ENCODE measurements at regions not wholly inside any gene's neighbourhood (a gene's known extent, or its start where the extent isn't known, plus 50 kb on each side); places are given as distances from the start of the nearest gene placed in this dataset.

GRCh38 chr5:3058942-3059341 lies 307.5 kb upstream of the IRX2 start:
- no peak overlapping the region for H3K4me3 ChIP-seq (replicated peaks in 1 of 4; ENCODE audit: control extremely low read depth in 1 of 4, insufficient read depth in 1 of 4, low read depth in 3 of 4, low read length in 4 of 4)
- no peaks in the 10 kb centered on the region for H3K4me1 ChIP-seq (ENCODE audit: control insufficient read depth, extremely low read depth, insufficient read depth, low read length)
- H3K4me2 ChIP-seq (ENCODE audit: extremely low read depth, insufficient read depth, low read length) = no peak overlapping the region
- no peak overlapping the region for H3K9ac ChIP-seq (ENCODE audit: insufficient read depth, low read length)
- H4K20me1 ChIP-seq (ENCODE audit: control insufficient read depth, extremely low read depth, insufficient read depth, low read length) = no peaks in the 10 kb centered on the region
- no peak for TF ChIP-seq EZH2 (IDR thresholded peaks at IDR 0.05; ENCODE audit: low read length, missing control alignments)
- TF ChIP-seq CTCF (conservative IDR thresholded peaks at IDR 0.05 in 1 of 2, IDR thresholded peaks at IDR 0.05 in 1 of 2; ENCODE audit: low read depth in 1 of 2, low read length in 2 of 2) = no peak
- no peaks in the 10 kb centered on the region for H3K9me3 ChIP-seq (ENCODE audit: control insufficient read depth, insufficient read depth, low read depth, low read length)
- no peak overlapping the region for H2AFZ ChIP-seq (ENCODE audit: low read length)
- no peaks in the 10 kb centered on the region for H3K79me2 ChIP-seq (ENCODE audit: control insufficient read depth, insufficient read depth, low read length)
- no peaks in the 10 kb centered on the region for H3K36me3 ChIP-seq (ENCODE audit: control insufficient read depth, insufficient read depth, low read length)
- DNase-seq (ENCODE audit: low read depth in 2 of 2) = no peak
- no peaks in the 10 kb centered on the region for H3K27me3 ChIP-seq (ENCODE audit: control insufficient read depth, insufficient read depth, low read length)
- H3K27ac ChIP-seq (ENCODE audit: insufficient read depth, low read length) = no peak overlapping the region

GRCh38 chr5:3056866-3057265 lies 305.4 kb upstream of the IRX2 start:
- Histone ChIP-seq H3K79me2 (ENCODE audit: control insufficient read depth, insufficient read depth, low read length) (no peaks in the 10 kb centered on the region), H3K27ac (ENCODE audit: insufficient read depth, low read length) (no peak overlapping the region), H3K9ac (ENCODE audit: insufficient read depth, low read length) (no peak overlapping the region), H3K27me3 (ENCODE audit: control insufficient read depth, insufficient read depth, low read length) (no peaks in the 10 kb centered on the region), H3K4me3 (replicated peaks in 1 of 4; ENCODE audit: control extremely low read depth in 1 of 4, insufficient read depth in 1 of 4, low read depth in 3 of 4, low read length in 4 of 4) (no peak overlapping the region), H2AFZ (ENCODE audit: low read length) (no peak overlapping the region), H3K36me3 (ENCODE audit: control insufficient read depth, insufficient read depth, low read length) (no peaks in the 10 kb centered on the region), H3K9me3 (ENCODE audit: control insufficient read depth, insufficient read depth, low read depth, low read length) (no peaks in the 10 kb centered on the region), H4K20me1 (ENCODE audit: control insufficient read depth, extremely low read depth, insufficient read depth, low read length) (no peaks in the 10 kb centered on the region), H3K4me1 (ENCODE audit: control insufficient read depth, extremely low read depth, insufficient read depth, low read length) (no peaks in the 10 kb centered on the region), H3K4me2 (ENCODE audit: extremely low read depth, insufficient read depth, low read length) (no peak overlapping the region)
- no peak for DNase-seq (ENCODE audit: low read depth in 2 of 2)
- TF ChIP-seq EZH2 (IDR thresholded peaks at IDR 0.05; ENCODE audit: low read length, missing control alignments) = no peak
- no peak for TF ChIP-seq CTCF (conservative IDR thresholded peaks at IDR 0.05 in 1 of 2, IDR thresholded peaks at IDR 0.05 in 1 of 2; ENCODE audit: low read depth in 1 of 2, low read length in 2 of 2)

GRCh38 chr5:3051400-3051799 lies 299.9 kb upstream of the IRX2 start:
- no peak for DNase-seq (ENCODE audit: low read depth in 2 of 2)
- no peaks in the 10 kb centered on the region for H3K27me3 ChIP-seq (ENCODE audit: control insufficient read depth, insufficient read depth, low read length)

More at GRCh38 chr5:3051400-3051799, 299.9 kb upstream of the IRX2 start:
- Histone ChIP-seq H3K4me2 (ENCODE audit: extremely low read depth, insufficient read depth, low read length) (no peak overlapping the region), H3K4me1 (ENCODE audit: control insufficient read depth, extremely low read depth, insufficient read depth, low read length) (no peaks in the 10 kb centered on the region), H2AFZ (ENCODE audit: low read length) (no peak overlapping the region), H3K4me3 (replicated peaks in 1 of 4; ENCODE audit: control extremely low read depth in 1 of 4, insufficient read depth in 1 of 4, low read depth in 3 of 4, low read length in 4 of 4) (no peak overlapping the region), H4K20me1 (ENCODE audit: control insufficient read depth, extremely low read depth, insufficient read depth, low read length) (no peaks in the 10 kb centered on the region), H3K27ac (ENCODE audit: insufficient read depth, low read length) (no peak overlapping the region), H3K36me3 (ENCODE audit: control insufficient read depth, insufficient read depth, low read length) (no peaks in the 10 kb centered on the region), H3K79me2 (ENCODE audit: control insufficient read depth, insufficient read depth, low read length) (no peaks in the 10 kb centered on the region), H3K9me3 (ENCODE audit: control insufficient read depth, insufficient read depth, low read depth, low read length) (no peaks in the 10 kb centered on the region), H3K9ac (ENCODE audit: insufficient read depth, low read length) (no peak overlapping the region)
- no peak for TF ChIP-seq CTCF (conservative IDR thresholded peaks at IDR 0.05 in 1 of 2, IDR thresholded peaks at IDR 0.05 in 1 of 2; ENCODE audit: low read depth in 1 of 2, low read length in 2 of 2)
- no peak for TF ChIP-seq EZH2 (IDR thresholded peaks at IDR 0.05; ENCODE audit: low read length, missing control alignments)
